C4-2B (cell line): ENCODE measurements at regions not wholly inside any gene's neighbourhood (a gene's known extent, or its start where the extent isn't known, plus 50 kb on each side); places are given as distances from the start of the nearest gene placed in this dataset.
"Not testable (repeated sequence)": the region's sequence is repeated elsewhere in the genome, so short reads cannot be mapped to it uniquely, and the experiment has no call there.

Experiments
- ZFX ChIP-seq: fragments of 450-650 bp; IDR thresholded peaks from 2 replicates; pipeline ENCODE4 v1.6.1; 2017
- TF ChIP-seq, protein P1 (sequence below): fragments of 450-650 bp; conservative IDR thresholded peaks from 2 replicates; pipeline ENCODE4 v1.5.1; 2017; ENCODE audit warnings: mild to moderate bottlenecking

DNA sequence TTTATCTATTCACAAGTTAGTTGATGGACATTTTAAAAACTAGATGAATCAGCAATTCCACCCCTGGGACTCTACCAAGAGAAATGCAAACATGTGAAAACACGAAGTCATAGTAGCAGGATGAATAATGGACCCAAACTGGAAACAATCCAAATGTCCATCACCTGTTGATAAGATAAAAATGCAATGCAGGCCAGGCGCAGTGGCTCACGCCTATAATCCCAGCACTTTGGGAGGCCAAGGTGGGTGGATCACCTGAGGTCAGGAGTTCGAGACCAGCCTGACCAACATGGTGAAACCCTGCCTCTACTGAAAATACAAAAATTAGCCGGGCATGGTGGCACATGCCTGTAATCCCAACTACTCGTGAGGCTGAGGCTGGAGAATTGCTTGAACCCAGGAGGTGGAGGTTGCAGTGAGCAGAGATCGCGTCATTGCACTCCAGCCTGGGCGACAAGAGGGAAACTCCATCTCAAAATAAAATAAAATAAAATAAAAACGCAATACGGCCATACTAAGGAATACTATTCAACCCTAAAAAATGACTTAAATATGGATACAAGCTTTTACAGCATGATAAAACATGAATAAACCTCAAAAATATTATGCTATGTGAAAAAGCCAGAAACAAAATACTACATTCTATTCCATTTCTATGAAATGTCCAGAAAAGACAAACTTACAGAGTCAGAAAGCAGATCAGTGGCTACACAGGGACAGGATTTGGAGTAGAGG lies 61.6 kb upstream of the BACH2 start:
- TF ChIP-seq, protein P1, sequence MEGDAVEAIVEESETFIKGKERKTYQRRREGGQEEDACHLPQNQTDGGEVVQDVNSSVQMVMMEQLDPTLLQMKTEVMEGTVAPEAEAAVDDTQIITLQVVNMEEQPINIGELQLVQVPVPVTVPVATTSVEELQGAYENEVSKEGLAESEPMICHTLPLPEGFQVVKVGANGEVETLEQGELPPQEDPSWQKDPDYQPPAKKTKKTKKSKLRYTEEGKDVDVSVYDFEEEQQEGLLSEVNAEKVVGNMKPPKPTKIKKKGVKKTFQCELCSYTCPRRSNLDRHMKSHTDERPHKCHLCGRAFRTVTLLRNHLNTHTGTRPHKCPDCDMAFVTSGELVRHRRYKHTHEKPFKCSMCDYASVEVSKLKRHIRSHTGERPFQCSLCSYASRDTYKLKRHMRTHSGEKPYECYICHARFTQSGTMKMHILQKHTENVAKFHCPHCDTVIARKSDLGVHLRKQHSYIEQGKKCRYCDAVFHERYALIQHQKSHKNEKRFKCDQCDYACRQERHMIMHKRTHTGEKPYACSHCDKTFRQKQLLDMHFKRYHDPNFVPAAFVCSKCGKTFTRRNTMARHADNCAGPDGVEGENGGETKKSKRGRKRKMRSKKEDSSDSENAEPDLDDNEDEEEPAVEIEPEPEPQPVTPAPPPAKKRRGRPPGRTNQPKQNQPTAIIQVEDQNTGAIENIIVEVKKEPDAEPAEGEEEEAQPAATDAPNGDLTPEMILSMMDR = not testable (repeated sequence)
- TF ChIP-seq ZFX = not testable (repeated sequence)
